ENCODE measurements at regions not wholly inside any gene's neighbourhood (a gene's known extent, or its start where the extent isn't known, plus 50 kb on each side); places are given as distances from the start of the nearest gene placed in this dataset.

- Histone ChIP-seq H3K27me3 (no peaks in the 10 kb centered on the region), H3K4me1 (no peaks in the 10 kb centered on the region), H3K27ac (no peak overlapping the region), H3K36me3 (no peaks in the 10 kb centered on the region), H3K9me3 (no peaks in the 10 kb centered on the region), H3K4me3 (no peak overlapping the region)
- DNase-seq (ENCODE audit: low spot score): no peak
- TF ChIP-seq, protein P1, sequence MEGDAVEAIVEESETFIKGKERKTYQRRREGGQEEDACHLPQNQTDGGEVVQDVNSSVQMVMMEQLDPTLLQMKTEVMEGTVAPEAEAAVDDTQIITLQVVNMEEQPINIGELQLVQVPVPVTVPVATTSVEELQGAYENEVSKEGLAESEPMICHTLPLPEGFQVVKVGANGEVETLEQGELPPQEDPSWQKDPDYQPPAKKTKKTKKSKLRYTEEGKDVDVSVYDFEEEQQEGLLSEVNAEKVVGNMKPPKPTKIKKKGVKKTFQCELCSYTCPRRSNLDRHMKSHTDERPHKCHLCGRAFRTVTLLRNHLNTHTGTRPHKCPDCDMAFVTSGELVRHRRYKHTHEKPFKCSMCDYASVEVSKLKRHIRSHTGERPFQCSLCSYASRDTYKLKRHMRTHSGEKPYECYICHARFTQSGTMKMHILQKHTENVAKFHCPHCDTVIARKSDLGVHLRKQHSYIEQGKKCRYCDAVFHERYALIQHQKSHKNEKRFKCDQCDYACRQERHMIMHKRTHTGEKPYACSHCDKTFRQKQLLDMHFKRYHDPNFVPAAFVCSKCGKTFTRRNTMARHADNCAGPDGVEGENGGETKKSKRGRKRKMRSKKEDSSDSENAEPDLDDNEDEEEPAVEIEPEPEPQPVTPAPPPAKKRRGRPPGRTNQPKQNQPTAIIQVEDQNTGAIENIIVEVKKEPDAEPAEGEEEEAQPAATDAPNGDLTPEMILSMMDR (IDR thresholded peaks at IDR 0.05): no peak
These were observed 652.5 kb downstream of the AMY1C start for GRCh38 chr1:104402178-104402577.

GRCh38 chr1:104403883-104404282 is 654.2 kb downstream of the AMY1C start:
- no peak for DNase-seq (ENCODE audit: low spot score)
- TF ChIP-seq, protein P1 (IDR thresholded peaks at IDR 0.05): no peak
- no peaks in the 10 kb centered on the region for H3K4me1 ChIP-seq
- H3K36me3 ChIP-seq: no peaks in the 10 kb centered on the region
- H3K4me3 ChIP-seq: no peak overlapping the region
- no peaks in the 10 kb centered on the region for H3K27me3 ChIP-seq
- H3K9me3 ChIP-seq: no peaks in the 10 kb centered on the region
- H3K27ac ChIP-seq: no peak overlapping the region

- H3K27me3 ChIP-seq: no peaks in the 10 kb centered on the region
- TF ChIP-seq, protein P1 (IDR thresholded peaks at IDR 0.05): no peak
- no peaks in the 10 kb centered on the region for H3K9me3 ChIP-seq
- no peak for DNase-seq (ENCODE audit: low spot score)
- H3K27ac ChIP-seq: no peak overlapping the region
- H3K36me3 ChIP-seq: no peaks in the 10 kb centered on the region
- H3K4me3 ChIP-seq: no peak overlapping the region
- H3K4me1 ChIP-seq: no peaks in the 10 kb centered on the region
These were observed 657.0 kb downstream of the AMY1C start for GRCh38 chr1:104406728-104407127.

- no peak overlapping the region for H3K27ac ChIP-seq
- DNase-seq (ENCODE audit: low spot score): no peak
- TF ChIP-seq, protein P1 (IDR thresholded peaks at IDR 0.05): no peak
These were observed 658.6 kb downstream of the AMY1C start for GRCh38 chr1:104408268-104408667.

GRCh38 chr1:104435255-104435654 is 685.6 kb downstream of the AMY1C start:
- Histone ChIP-seq H3K9me3 (no peaks in the 10 kb centered on the region), H3K4me1 (no peaks in the 10 kb centered on the region), H3K4me3 (no peak overlapping the region), H3K27me3 (no peaks in the 10 kb centered on the region), H3K27ac (no peak overlapping the region), H3K36me3 (no peaks in the 10 kb centered on the region)
- DNase-seq (ENCODE audit: low spot score): no peak
- TF ChIP-seq, protein P1 (IDR thresholded peaks at IDR 0.05): no peak

More at GRCh38 chr1:104408268-104408667, 658.6 kb downstream of the AMY1C start:
- H3K9me3 ChIP-seq: no peaks in the 10 kb centered on the region
- H3K27me3 ChIP-seq: no peaks in the 10 kb centered on the region
- H3K4me3 ChIP-seq: no peak overlapping the region
- H3K36me3 ChIP-seq: no peaks in the 10 kb centered on the region
- H3K4me1 ChIP-seq: no peaks in the 10 kb centered on the region

DNA sequence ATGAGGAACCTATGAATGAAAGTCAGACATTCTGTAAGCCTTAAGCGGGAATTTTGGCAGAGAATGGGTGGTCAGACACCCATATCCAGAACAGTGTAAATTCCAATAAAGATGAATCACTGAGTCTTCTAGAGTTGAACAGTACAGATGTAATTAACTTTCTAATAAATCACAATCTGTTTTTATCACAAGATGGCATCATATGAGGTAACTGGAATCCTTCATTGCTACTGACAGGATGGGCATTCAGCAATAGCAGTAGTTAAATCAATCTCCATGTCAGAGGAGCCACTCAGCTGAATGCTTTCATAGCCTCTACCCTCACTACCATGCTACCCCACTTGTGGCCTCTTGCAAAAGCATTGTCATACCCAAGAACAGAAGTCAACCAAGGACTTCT is 690.3 kb downstream of the AMY1C start:
- TF ChIP-seq, protein P1 (IDR thresholded peaks at IDR 0.05): no peak
- no peak overlapping the region for H3K27ac ChIP-seq
- H3K4me1 ChIP-seq: no peaks in the 10 kb centered on the region
- no peaks in the 10 kb centered on the region for H3K9me3 ChIP-seq
- no peaks in the 10 kb centered on the region for H3K27me3 ChIP-seq
- DNase-seq (ENCODE audit: low spot score): no peak
- H3K36me3 ChIP-seq: no peaks in the 10 kb centered on the region
- H3K4me3 ChIP-seq: no peak overlapping the region

All from right atrium auricular region (tissue), 2 donors.